OCI-LY7 (cell line): ENCODE measurements at regions not wholly inside any gene's neighbourhood (a gene's known extent, or its start where the extent isn't known, plus 50 kb on each side); places are given as distances from the start of the nearest gene placed in this dataset.

Experiments
- BruUV-seq: library from RNA; stranded (reverse); fragments of 400-500 nt; replicated peaks from 2 replicates; lab custom pipeline; 2021; lab: Mats Ljungman, UMichigan
- CTCF ChIA-PET: fragments of 300-600 bp; sonication (Branson Sonifier 250); formaldehyde crosslinking; loops from one replicate; lab custom pipeline; 2022; ENCODE audit warnings: antibody characterized with exemption; ENCODE audit not compliant: unreplicated experiment; lab: Charles Lee
- POLR2A ChIA-PET: fragments of 300-600 bp; sonication (Branson Sonifier 250); formaldehyde crosslinking; loops from one replicate; lab custom pipeline; 2022; ENCODE audit warnings: antibody characterized with exemption; lab: Charles Lee
- DNase-seq: peaks from one replicate; pipeline ENCODE4 v3.0.0-alpha.2; 2015; ENCODE audit warnings: low spot score
- H2AFZ ChIP-seq: fragments of 200-600 bp; sonication (generic), shearing (Covaris generic); 2 replicates; pipeline ENCODE4 v1.6.1; 2014; ENCODE audit warnings: mild to moderate bottlenecking, antibody characterized with exemption, low read length, moderate library complexity
- H3K27ac ChIP-seq: fragments of 200-600 bp; sonication (generic); 2 replicates; pipeline ENCODE4 v1.5.1; 2014; ENCODE audit warnings: mixed run types, low read depth, mild to moderate bottlenecking, moderate library complexity, low read length, inconsistent platforms; ENCODE audit not compliant: poor library complexity, severe bottlenecking
- H3K36me3 ChIP-seq: fragments of 200-600 bp; sonication (generic); 2 replicates; pipeline ENCODE4 v1.6.1; 2014; ENCODE audit warnings: mild to moderate bottlenecking, antibody characterized with exemption, low read length, moderate library complexity, mixed read lengths; ENCODE audit not compliant: insufficient read depth
- H3K4me1 ChIP-seq: fragments of 200-600 bp; sonication (generic); 2 replicates; pipeline ENCODE4 v1.5.1; 2014; ENCODE audit warnings: mild to moderate bottlenecking, low read length; ENCODE audit not compliant: insufficient read depth, poor library complexity, severe bottlenecking
- H3K4me2 ChIP-seq: fragments of 200-600 bp; sonication (generic); 2 replicates; pipeline ENCODE4 v1.6.1; 2014; ENCODE audit warnings: mild to moderate bottlenecking, low read length
- H3K4me3 ChIP-seq: fragments of 200-600 bp; sonication (generic); 2 replicates; pipeline ENCODE4 v1.5.1; 2014; ENCODE audit warnings: mild to moderate bottlenecking, low read depth, low read length; ENCODE audit not compliant: poor library complexity, severe bottlenecking
- H3K79me2 ChIP-seq: fragments of 200-600 bp; sonication (generic); 2 replicates; pipeline ENCODE4 v1.6.1; 2016; ENCODE audit warnings: low read depth, mild to moderate bottlenecking, low read length, moderate library complexity, mixed read lengths; ENCODE audit not compliant: insufficient read depth
- H3K9me2 ChIP-seq: fragments of 200-600 bp; sonication (generic); 2 replicates; pipeline ENCODE4 v1.6.1; 2016; ENCODE audit warnings: mild to moderate bottlenecking, low read length, mixed read lengths; ENCODE audit not compliant: insufficient read depth
- H3K9me3 ChIP-seq: fragments of 200-600 bp; sonication (generic); 2 replicates; pipeline ENCODE4 v1.6.1; 2014; ENCODE audit warnings: mild to moderate bottlenecking, mixed run types, low read length, mixed read lengths
- H4K20me1 ChIP-seq: fragments of 200-600 bp; sonication (generic); 2 replicates; pipeline ENCODE4 v1.6.1; 2014; ENCODE audit warnings: mild to moderate bottlenecking, antibody characterized with exemption, low read length, moderate library complexity, mixed read lengths; ENCODE audit not compliant: insufficient read depth
- CTCF ChIP-seq: fragments of 200-600 bp; sonication (generic); conservative IDR thresholded peaks from 2 replicates; pipeline ENCODE4 v1.5.1; 2014; ENCODE audit warnings: mild to moderate bottlenecking, antibody characterized with exemption, low read length, moderate library complexity, mixed read lengths
- EZH2phosphoT487 ChIP-seq: fragments of 200-600 bp; sonication (generic); IDR thresholded peaks from 2 replicates; pipeline ENCODE4 v1.6.1; 2018; ENCODE audit warnings: low read depth, borderline replicate concordance, mild to moderate bottlenecking, mixed run types, antibody characterized with exemption, low read length, moderate library complexity, mixed read lengths
- intact Hi-C: fragments of 100-400 bp; cut with micrococcal nuclease; formaldehyde crosslinking; loops from one replicate; pipeline ENCODE4 v1.10.0; 2022; ENCODE audit not compliant: unreplicated experiment

- H3K9me3 ChIP-seq: 0 out of 2 replicates have a peak, but pooled peaks cover 4% of the 10 kb centered on the region
- H2AFZ ChIP-seq: no peak overlapping the region
- H4K20me1 ChIP-seq: no peaks in the 10 kb centered on the region
- BruUV-seq: no TSS peak
- no peak for DNase-seq
- CTCF ChIA-PET: no interaction called here
- H3K4me3 ChIP-seq: no peak overlapping the region
- H3K27ac ChIP-seq: no peak overlapping the region
- H3K36me3 ChIP-seq: no peaks in the 10 kb centered on the region
- H3K4me1 ChIP-seq: no peaks in the 10 kb centered on the region
- no peaks in the 10 kb centered on the region for H3K79me2 ChIP-seq
- intact Hi-C loops: no loop called here
- no peaks in the 10 kb centered on the region for H3K9me2 ChIP-seq
- no peak for TF ChIP-seq EZH2phosphoT487
- TF ChIP-seq CTCF: no peak
- H3K4me2 ChIP-seq: no peak overlapping the region
- POLR2A ChIA-PET: no interaction called here
Observed at GRCh38 chr1:228879164-228879563, 143.9 kb downstream of the RHOU start.

GRCh38 chr1:228882041-228882770, 146.9 kb downstream of the RHOU start:
- Histone ChIP-seq H3K36me3 (no peaks in the 10 kb centered on the region), H3K79me2 (no peaks in the 10 kb centered on the region), H4K20me1 (no peaks in the 10 kb centered on the region), H3K4me2 (no peak overlapping the region), H3K9me3 (0 out of 2 replicates have a peak, but pooled peaks cover 8% of the 10 kb centered on the region), H2AFZ (no peak overlapping the region), H3K4me1 (no peaks in the 10 kb centered on the region), H3K27ac (no peak overlapping the region), H3K4me3 (no peak overlapping the region), H3K9me2 (no peaks in the 10 kb centered on the region)
- ChIA-PET POLR2A (interaction anchor here (0.7 to 2.0 kb wide), 2 partner anchors 25 to 924 kb away, joined by 3 to 4 read pairs; no protein-coding TSS in a partner anchor), CTCF (no interaction called here)
- no peak for DNase-seq
- TF ChIP-seq CTCF (no peak), EZH2phosphoT487 (no peak)
- intact Hi-C loops: no loop called here
- no TSS peak for BruUV-seq
